HG02678 (cell line): ENCODE measurements at regions not wholly inside any gene's neighbourhood (a gene's known extent, or its start where the extent isn't known, plus 50 kb on each side); places are given as distances from the start of the nearest gene placed in this dataset.

Experiments
- ATAC-seq: cut with Tn5 transposase; IDR thresholded peaks from one replicate; pipeline ENCODE4 v1.9.1; 2021; ENCODE audit warnings: mild to moderate bottlenecking, moderate library complexity; ENCODE audit not compliant: unreplicated experiment

- ATAC-seq: no peak
Measured at GRCh38 chr9:108386032-108386431, 469.8 kb downstream of the ACTL7B start.

- ATAC-seq: no peak
Measured at GRCh38 chr9:108383796-108384195, 472.0 kb downstream of the ACTL7B start.

GRCh38 chr9:108382310-108382709 is 473.5 kb downstream of the ACTL7B start:
- no peak for ATAC-seq

- ATAC-seq: no peak
Measured at GRCh38 chr9:108377881-108378280, 477.9 kb downstream of the ACTL7B start.

GRCh38 chr9:108377382-108377781 is 478.4 kb downstream of the ACTL7B start:
- ATAC-seq: no peak

GRCh38 chr9:108376140-108376539 is 479.6 kb downstream of the ACTL7B start:
- ATAC-seq: no peak

GRCh38 chr9:108374626-108375025 is 481.2 kb downstream of the ACTL7B start:
- ATAC-seq: no peak

GRCh38 chr9:108367188-108367587 is 488.6 kb downstream of the ACTL7B start:
- ATAC-seq: no peak

- no peak for ATAC-seq
Measured at GRCh38 chr9:108363311-108363710, 492.5 kb downstream of the ACTL7B start.

- ATAC-seq: no peak
Measured at GRCh38 chr9:108360304-108360703, 495.5 kb downstream of the ACTL7B start.

GRCh38 chr9:108356806-108357205 is 499.0 kb downstream of the ACTL7B start:
- ATAC-seq: no peak

GRCh38 chr9:108351571-108351970 is 504.2 kb downstream of the ACTL7B start:
- ATAC-seq: no peak

GRCh38 chr9:108347463-108348188 is 508.2 kb downstream of the ACTL7B start:
- no peak for ATAC-seq

GRCh38 chr9:108345826-108346225 is 510.0 kb downstream of the ACTL7B start:
- ATAC-seq: no peak

- ATAC-seq: no peak
Measured at GRCh38 chr9:108339251-108339650, 516.5 kb downstream of the ACTL7B start.

GRCh38 chr9:108336575-108336974 is 519.2 kb downstream of the ACTL7B start:
- no peak for ATAC-seq

- no peak for ATAC-seq
Measured at GRCh38 chr9:108333530-108333983, 522.2 kb downstream of the ACTL7B start.

GRCh38 chr9:108331596-108331995 is 524.2 kb downstream of the ACTL7B start:
- ATAC-seq: no peak

GRCh38 chr9:108325406-108325805 is 530.4 kb downstream of the ACTL7B start:
- no peak for ATAC-seq

- ATAC-seq: no peak
Measured at GRCh38 chr9:108323615-108324014, 532.2 kb downstream of the ACTL7B start.

GRCh38 chr9:108322326-108323098 is 533.3 kb downstream of the ACTL7B start:
- no peak for ATAC-seq

- no peak for ATAC-seq
Measured at GRCh38 chr9:108316630-108317029, 539.2 kb downstream of the ACTL7B start.
